ENCODE measurements at regions not wholly inside any gene's neighbourhood (a gene's known extent, or its start where the extent isn't known, plus 50 kb on each side); places are given as distances from the start of the nearest gene placed in this dataset.

- no peak for TF ChIP-seq CTCF (IDR thresholded peaks at IDR 0.05)
- no peak for TF ChIP-seq POLR2A (IDR thresholded peaks at IDR 0.05)
- TF ChIP-seq EP300 (IDR thresholded peaks at IDR 0.05): no peak
These were observed 62.7 kb upstream of the CACUL1 start for GRCh38 chr10:118817328-118818068.
